Gastroesophageal sphincter (tissue), 3 donors: ENCODE measurements at regions not wholly inside any gene's neighbourhood (a gene's known extent, or its start where the extent isn't known, plus 50 kb on each side); places are given as distances from the start of the nearest gene placed in this dataset.

Experiments
- POLR2A ChIP-seq, 2 donors: fragments of 450-650 bp; IDR thresholded peaks; one replicate each; pipeline ENCODE4 v1.6.1; 2017; ENCODE audit warnings: antibody characterized with exemption in 2 of 2, mild to moderate bottlenecking in 2 of 2, moderate library complexity in 1 of 2
- TF ChIP-seq, protein P1 (sequence below), 4 experiments: fragments of 200-600 bp in 2 of 4; fragments of 450-650 bp in 2 of 4; sonication (generic) in 1 of 4; IDR thresholded peaks; one replicate each; pipeline ENCODE4 v1.5.1; 2017 to 2019; ENCODE audit warnings: antibody characterized with exemption in 4 of 4, mild to moderate bottlenecking in 2 of 4, moderate library complexity in 2 of 4

DNA sequence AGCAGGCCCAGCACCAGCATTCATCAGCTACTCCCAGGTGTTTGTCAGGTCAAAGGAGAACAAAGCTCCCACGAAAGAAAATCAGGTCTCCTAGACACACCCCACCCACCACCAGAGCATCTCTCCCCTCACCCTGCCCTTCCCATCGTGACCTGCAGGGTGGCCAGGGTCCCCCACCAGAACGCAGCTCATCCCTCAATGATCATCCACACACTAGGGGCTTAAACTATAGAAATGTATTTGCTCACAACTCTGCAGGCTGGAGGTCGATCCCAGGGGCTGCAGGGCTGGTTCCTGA, 97.4 kb downstream of the RIPK4 start:
- TF ChIP-seq, protein P1, sequence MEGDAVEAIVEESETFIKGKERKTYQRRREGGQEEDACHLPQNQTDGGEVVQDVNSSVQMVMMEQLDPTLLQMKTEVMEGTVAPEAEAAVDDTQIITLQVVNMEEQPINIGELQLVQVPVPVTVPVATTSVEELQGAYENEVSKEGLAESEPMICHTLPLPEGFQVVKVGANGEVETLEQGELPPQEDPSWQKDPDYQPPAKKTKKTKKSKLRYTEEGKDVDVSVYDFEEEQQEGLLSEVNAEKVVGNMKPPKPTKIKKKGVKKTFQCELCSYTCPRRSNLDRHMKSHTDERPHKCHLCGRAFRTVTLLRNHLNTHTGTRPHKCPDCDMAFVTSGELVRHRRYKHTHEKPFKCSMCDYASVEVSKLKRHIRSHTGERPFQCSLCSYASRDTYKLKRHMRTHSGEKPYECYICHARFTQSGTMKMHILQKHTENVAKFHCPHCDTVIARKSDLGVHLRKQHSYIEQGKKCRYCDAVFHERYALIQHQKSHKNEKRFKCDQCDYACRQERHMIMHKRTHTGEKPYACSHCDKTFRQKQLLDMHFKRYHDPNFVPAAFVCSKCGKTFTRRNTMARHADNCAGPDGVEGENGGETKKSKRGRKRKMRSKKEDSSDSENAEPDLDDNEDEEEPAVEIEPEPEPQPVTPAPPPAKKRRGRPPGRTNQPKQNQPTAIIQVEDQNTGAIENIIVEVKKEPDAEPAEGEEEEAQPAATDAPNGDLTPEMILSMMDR (IDR thresholded peaks at IDR 0.05): no peak
- TF ChIP-seq POLR2A (IDR thresholded peaks at IDR 0.05): no peak
